HL-60 (cell line): ENCODE measurements at regions not wholly inside any gene's neighbourhood (a gene's known extent, or its start where the extent isn't known, plus 50 kb on each side); places are given as distances from the start of the nearest gene placed in this dataset.

Experiments used
- DNase-seq, 2 experiments: peaks; one replicate each; pipeline ENCODE4 v3.0.0-alpha.2; 2010 to 2020; ENCODE audit warnings: low read depth in 1 of 2, low spot score in 1 of 2
- H3K27ac ChIP-seq: fragments of 250-450 bp; sonication (Bioruptor Pico); replicated peaks from 2 replicates; pipeline ENCODE4 v1.5.1; 2020; ENCODE audit warnings: mild to moderate bottlenecking, moderate library complexity
- H3K27me3 ChIP-seq: fragments of 250-450 bp; sonication (Bioruptor Pico); 2 replicates; pipeline ENCODE4 v1.5.1; 2021; ENCODE audit warnings: mild to moderate bottlenecking, moderate library complexity; ENCODE audit not compliant: insufficient read depth, poor library complexity, severe bottlenecking
- H3K4me3 ChIP-seq: replicated peaks from 2 replicates; pipeline ENCODE4 v1.5.1; 2011; ENCODE audit warnings: mild to moderate bottlenecking, control low read depth, low read length; ENCODE audit not compliant: insufficient read depth
- GABPA ChIP-seq: IDR thresholded peaks from 2 replicates; pipeline ENCODE4 v1.6.1; 2012; ENCODE audit warnings: low read depth
- POLR2AphosphoS5 ChIP-seq: IDR thresholded peaks from 2 replicates; pipeline ENCODE4 v1.6.1; 2012; ENCODE audit warnings: low read depth
- SPI1 ChIP-seq: IDR thresholded peaks from 2 replicates; pipeline ENCODE4 v1.6.1; 2012; ENCODE audit warnings: low read depth, mild to moderate bottlenecking, borderline replicate concordance
- TF ChIP-seq, protein P1 (sequence below): IDR thresholded peaks from one replicate; pipeline ENCODE4 v1.5.1; 2011; ENCODE audit warnings: low read length, control low read depth, inconsistent platforms; ENCODE audit not compliant: insufficient read depth
- TF ChIP-seq, protein P2 (sequence below): IDR thresholded peaks from 2 replicates; pipeline ENCODE4 v1.6.1; 2012; ENCODE audit warnings: low read depth; ENCODE audit not compliant: insufficient replicate concordance

DNA sequence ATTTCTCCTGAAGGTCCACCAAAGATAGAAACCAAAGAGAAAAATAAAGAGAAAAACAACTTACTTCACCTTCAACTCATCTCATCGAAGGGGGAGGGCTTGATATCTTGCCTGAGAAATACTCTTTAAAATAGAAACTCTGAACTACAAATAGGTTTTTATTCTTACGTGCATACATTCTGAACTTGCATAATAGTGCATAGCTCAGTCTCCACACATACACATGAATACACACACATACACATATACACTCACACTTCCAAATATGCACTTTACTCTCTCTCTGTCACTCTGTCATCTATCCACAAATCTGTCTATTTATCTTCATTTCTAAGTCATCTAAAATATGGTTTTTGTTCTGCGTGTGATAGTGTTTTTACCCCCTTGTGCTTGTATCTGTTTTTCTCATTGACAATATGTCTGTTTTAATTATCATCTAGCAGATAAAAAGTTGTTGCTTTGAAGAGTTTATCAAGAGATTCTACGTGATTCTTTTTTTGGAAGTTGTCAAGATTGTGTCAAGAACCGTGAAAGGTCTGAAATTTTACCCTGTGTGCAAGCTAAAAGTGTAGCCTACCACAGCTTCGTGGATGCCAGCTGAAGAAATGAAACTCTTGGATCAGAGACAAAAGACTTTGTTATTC, 468.8 kb downstream of the EPM2A start:
- TF ChIP-seq GABPA (no peak), POLR2AphosphoS5 (no peak), SPI1 (no peak)
- TF ChIP-seq, protein P1, sequence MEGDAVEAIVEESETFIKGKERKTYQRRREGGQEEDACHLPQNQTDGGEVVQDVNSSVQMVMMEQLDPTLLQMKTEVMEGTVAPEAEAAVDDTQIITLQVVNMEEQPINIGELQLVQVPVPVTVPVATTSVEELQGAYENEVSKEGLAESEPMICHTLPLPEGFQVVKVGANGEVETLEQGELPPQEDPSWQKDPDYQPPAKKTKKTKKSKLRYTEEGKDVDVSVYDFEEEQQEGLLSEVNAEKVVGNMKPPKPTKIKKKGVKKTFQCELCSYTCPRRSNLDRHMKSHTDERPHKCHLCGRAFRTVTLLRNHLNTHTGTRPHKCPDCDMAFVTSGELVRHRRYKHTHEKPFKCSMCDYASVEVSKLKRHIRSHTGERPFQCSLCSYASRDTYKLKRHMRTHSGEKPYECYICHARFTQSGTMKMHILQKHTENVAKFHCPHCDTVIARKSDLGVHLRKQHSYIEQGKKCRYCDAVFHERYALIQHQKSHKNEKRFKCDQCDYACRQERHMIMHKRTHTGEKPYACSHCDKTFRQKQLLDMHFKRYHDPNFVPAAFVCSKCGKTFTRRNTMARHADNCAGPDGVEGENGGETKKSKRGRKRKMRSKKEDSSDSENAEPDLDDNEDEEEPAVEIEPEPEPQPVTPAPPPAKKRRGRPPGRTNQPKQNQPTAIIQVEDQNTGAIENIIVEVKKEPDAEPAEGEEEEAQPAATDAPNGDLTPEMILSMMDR, result no peak
- TF ChIP-seq, protein P2, sequence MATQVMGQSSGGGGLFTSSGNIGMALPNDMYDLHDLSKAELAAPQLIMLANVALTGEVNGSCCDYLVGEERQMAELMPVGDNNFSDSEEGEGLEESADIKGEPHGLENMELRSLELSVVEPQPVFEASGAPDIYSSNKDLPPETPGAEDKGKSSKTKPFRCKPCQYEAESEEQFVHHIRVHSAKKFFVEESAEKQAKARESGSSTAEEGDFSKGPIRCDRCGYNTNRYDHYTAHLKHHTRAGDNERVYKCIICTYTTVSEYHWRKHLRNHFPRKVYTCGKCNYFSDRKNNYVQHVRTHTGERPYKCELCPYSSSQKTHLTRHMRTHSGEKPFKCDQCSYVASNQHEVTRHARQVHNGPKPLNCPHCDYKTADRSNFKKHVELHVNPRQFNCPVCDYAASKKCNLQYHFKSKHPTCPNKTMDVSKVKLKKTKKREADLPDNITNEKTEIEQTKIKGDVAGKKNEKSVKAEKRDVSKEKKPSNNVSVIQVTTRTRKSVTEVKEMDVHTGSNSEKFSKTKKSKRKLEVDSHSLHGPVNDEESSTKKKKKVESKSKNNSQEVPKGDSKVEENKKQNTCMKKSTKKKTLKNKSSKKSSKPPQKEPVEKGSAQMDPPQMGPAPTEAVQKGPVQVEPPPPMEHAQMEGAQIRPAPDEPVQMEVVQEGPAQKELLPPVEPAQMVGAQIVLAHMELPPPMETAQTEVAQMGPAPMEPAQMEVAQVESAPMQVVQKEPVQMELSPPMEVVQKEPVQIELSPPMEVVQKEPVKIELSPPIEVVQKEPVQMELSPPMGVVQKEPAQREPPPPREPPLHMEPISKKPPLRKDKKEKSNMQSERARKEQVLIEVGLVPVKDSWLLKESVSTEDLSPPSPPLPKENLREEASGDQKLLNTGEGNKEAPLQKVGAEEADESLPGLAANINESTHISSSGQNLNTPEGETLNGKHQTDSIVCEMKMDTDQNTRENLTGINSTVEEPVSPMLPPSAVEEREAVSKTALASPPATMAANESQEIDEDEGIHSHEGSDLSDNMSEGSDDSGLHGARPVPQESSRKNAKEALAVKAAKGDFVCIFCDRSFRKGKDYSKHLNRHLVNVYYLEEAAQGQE, result no peak
- Histone ChIP-seq H3K27ac (no peak overlapping the region), H3K4me3 (no peak overlapping the region), H3K27me3 (no peaks in the 10 kb centered on the region)
- DNase-seq, result no peak

GRCh38 chr6:145267076-145267867, 468.0 kb downstream of the EPM2A start:
- H3K27ac ChIP-seq, result no peak overlapping the region
- DNase-seq, result no peak
- no peak for TF ChIP-seq SPI1
- TF ChIP-seq, protein P2, result no peak
- TF ChIP-seq GABPA, result no peak
- no peak for TF ChIP-seq POLR2AphosphoS5
- TF ChIP-seq, protein P1, result no peak
- no peaks in the 10 kb centered on the region for H3K27me3 ChIP-seq
- no peak overlapping the region for H3K4me3 ChIP-seq

GRCh38 chr6:145270464-145270863, 464.9 kb downstream of the EPM2A start:
- peaks cover 2% of the 10 kb centered on the region for H3K27me3 ChIP-seq

More at GRCh38 chr6:145270464-145270863, 464.9 kb downstream of the EPM2A start:
- Histone ChIP-seq H3K27ac (no peak overlapping the region), H3K4me3 (no peak overlapping the region)
- TF ChIP-seq GABPA, result no peak
- TF ChIP-seq SPI1, result no peak
- TF ChIP-seq, protein P2, result no peak
- no peak for TF ChIP-seq POLR2AphosphoS5
- TF ChIP-seq, protein P1, result no peak
- DNase-seq, result no peak
